NCI-H774 (cell line): ENCODE measurements at regions not wholly inside any gene's neighbourhood (a gene's known extent, or its start where the extent isn't known, plus 50 kb on each side); places are given as distances from the start of the nearest gene placed in this dataset.
"Not testable (repeated sequence)": the region's sequence is repeated elsewhere in the genome, so short reads cannot be mapped to it uniquely, and the experiment has no call there.

Experiments
- DNase-seq: peaks from one replicate; lab custom pipeline; 2025; lab: John Stamatoyannopoulos, UW

- no peak for DNase-seq
Measured at GRCh38 chr6:72457738-72458137, 164.1 kb upstream of the KCNQ5 start.

GRCh38 chr6:72458521-72458920 is 163.3 kb upstream of the KCNQ5 start:
- DNase-seq = no peak

- no peak for DNase-seq
Measured at GRCh38 chr6:72461144-72461543, 160.7 kb upstream of the KCNQ5 start.

- DNase-seq = no peak
Measured at GRCh38 chr6:72464246-72464645, 157.6 kb upstream of the KCNQ5 start.

GRCh38 chr6:72464791-72465691 is 156.8 kb upstream of the KCNQ5 start:
- no peak for DNase-seq

- DNase-seq = no peak
Measured at GRCh38 chr6:72466471-72466870, 155.4 kb upstream of the KCNQ5 start.

GRCh38 chr6:72466971-72467566 is 154.8 kb upstream of the KCNQ5 start:
- DNase-seq = peak; percentile 86

GRCh38 chr6:72469406-72469983 is 152.4 kb upstream of the KCNQ5 start:
- not testable (repeated sequence) for DNase-seq

GRCh38 chr6:72476051-72476450 is 145.8 kb upstream of the KCNQ5 start:
- no peak for DNase-seq

- no peak for DNase-seq
Measured at GRCh38 chr6:72476646-72477045, 145.2 kb upstream of the KCNQ5 start.

GRCh38 chr6:72495441-72495840 is 126.4 kb upstream of the KCNQ5 start:
- DNase-seq = no peak

GRCh38 chr6:72497186-72497585 is 124.7 kb upstream of the KCNQ5 start:
- no peak for DNase-seq

- no peak for DNase-seq
Measured at GRCh38 chr6:72500669-72501068, 121.2 kb upstream of the KCNQ5 start.

GRCh38 chr6:72504406-72504805 is 117.5 kb upstream of the KCNQ5 start:
- no peak for DNase-seq

- DNase-seq = no peak
Measured at GRCh38 chr6:72505446-72505845, 116.4 kb upstream of the KCNQ5 start.

GRCh38 chr6:72519871-72520270 is 102.0 kb upstream of the KCNQ5 start:
- no peak for DNase-seq

- no peak for DNase-seq
Measured at GRCh38 chr6:72521684-72522083, 100.2 kb upstream of the KCNQ5 start.

GRCh38 chr6:72522735-72523141 is 99.1 kb upstream of the KCNQ5 start:
- DNase-seq = no peak

GRCh38 chr6:72524011-72524645 is 97.7 kb upstream of the KCNQ5 start:
- DNase-seq = no peak

GRCh38 chr6:72525821-72526510 is 95.9 kb upstream of the KCNQ5 start:
- DNase-seq = no peak

- no peak for DNase-seq
Measured at GRCh38 chr6:72530152-72530551, 91.7 kb upstream of the KCNQ5 start.

- no peak for DNase-seq
Measured at GRCh38 chr6:72530750-72531149, 91.1 kb upstream of the KCNQ5 start.
